DND-41 (cell line): ENCODE measurements at regions not wholly inside any gene's neighbourhood (a gene's known extent, or its start where the extent isn't known, plus 50 kb on each side); places are given as distances from the start of the nearest gene placed in this dataset.

Experiments used
- EZH2 ChIP-seq: IDR thresholded peaks from 3 replicates; pipeline ENCODE4 v1.6.1; 2012; ENCODE audit warnings: borderline replicate concordance, low read depth, mild to moderate bottlenecking, moderate library complexity, low read length, inconsistent platforms; ENCODE audit not compliant: severe bottlenecking
- TF ChIP-seq, protein P1 (sequence below): IDR thresholded peaks from 2 replicates; pipeline ENCODE4 v1.5.1; 2012; ENCODE audit warnings: borderline replicate concordance, low read length, moderate library complexity, mild to moderate bottlenecking; ENCODE audit not compliant: poor library complexity, severe bottlenecking; ENCODE audit errors: extremely low read depth

DNA sequence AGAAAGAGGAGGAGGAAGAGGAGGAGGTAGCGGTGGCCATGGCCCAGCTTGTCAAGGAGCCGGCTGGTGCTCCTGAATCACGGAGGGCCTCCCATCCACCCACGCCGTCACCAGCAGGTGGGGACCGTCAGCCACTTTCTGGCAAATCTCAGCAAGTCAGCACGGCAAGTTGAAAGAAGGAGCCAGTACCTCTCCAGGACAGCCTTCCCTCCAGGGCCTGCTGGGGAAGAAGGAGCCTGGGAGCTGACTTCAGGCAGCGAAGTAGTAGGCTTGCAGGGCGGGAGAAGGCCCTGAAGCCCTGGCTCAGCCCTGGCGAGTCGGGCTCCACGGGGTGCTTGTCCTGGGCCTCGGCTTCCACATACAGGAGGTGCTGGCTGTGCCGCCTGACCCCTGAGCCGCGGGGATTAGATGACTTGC lies 99.2 kb upstream of the TRPM1 start:
- TF ChIP-seq, protein P1, sequence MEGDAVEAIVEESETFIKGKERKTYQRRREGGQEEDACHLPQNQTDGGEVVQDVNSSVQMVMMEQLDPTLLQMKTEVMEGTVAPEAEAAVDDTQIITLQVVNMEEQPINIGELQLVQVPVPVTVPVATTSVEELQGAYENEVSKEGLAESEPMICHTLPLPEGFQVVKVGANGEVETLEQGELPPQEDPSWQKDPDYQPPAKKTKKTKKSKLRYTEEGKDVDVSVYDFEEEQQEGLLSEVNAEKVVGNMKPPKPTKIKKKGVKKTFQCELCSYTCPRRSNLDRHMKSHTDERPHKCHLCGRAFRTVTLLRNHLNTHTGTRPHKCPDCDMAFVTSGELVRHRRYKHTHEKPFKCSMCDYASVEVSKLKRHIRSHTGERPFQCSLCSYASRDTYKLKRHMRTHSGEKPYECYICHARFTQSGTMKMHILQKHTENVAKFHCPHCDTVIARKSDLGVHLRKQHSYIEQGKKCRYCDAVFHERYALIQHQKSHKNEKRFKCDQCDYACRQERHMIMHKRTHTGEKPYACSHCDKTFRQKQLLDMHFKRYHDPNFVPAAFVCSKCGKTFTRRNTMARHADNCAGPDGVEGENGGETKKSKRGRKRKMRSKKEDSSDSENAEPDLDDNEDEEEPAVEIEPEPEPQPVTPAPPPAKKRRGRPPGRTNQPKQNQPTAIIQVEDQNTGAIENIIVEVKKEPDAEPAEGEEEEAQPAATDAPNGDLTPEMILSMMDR: peak; percentile 38
- TF ChIP-seq EZH2: no peak
